SU-DHL-6 (cell line): ENCODE measurements at regions not wholly inside any gene's neighbourhood (a gene's known extent, or its start where the extent isn't known, plus 50 kb on each side); places are given as distances from the start of the nearest gene placed in this dataset.

Experiments
- H2AFZ ChIP-seq: fragments of 200-600 bp; sonication (generic); 2 replicates; pipeline ENCODE4 v1.6.1; 2014; ENCODE audit warnings: low read depth, mild to moderate bottlenecking, moderate library complexity, mixed read lengths, antibody characterized with exemption, low read length; ENCODE audit not compliant: severe bottlenecking
- H3F3A ChIP-seq: fragments of 200-600 bp; shearing (Covaris generic); 2 replicates; pipeline ENCODE4 v1.6.0; 2016; ENCODE audit warnings: antibody characterized with exemption, mild to moderate bottlenecking; ENCODE audit not compliant: insufficient read depth
- H3K27ac ChIP-seq: fragments of 200-600 bp; sonication (generic); 2 replicates; pipeline ENCODE4 v1.5.1; 2016; ENCODE audit warnings: low read depth, mild to moderate bottlenecking, low read length, moderate library complexity, mixed read lengths
- H3K27me3 ChIP-seq: fragments of 200-600 bp; sonication (generic), shearing (Covaris generic); 2 replicates; pipeline ENCODE4 v1.6.0; 2014; ENCODE audit warnings: mild to moderate bottlenecking, low read length
- H3K36me3 ChIP-seq: fragments of 200-600 bp; sonication (generic); 2 replicates; pipeline ENCODE4 v1.6.1; 2014; ENCODE audit warnings: mild to moderate bottlenecking, low read length, mixed read lengths
- H3K4me2 ChIP-seq: fragments of 300-600, 200-600 bp; shearing (Covaris generic), sonication (generic); 2 replicates; pipeline ENCODE4 v1.6.0; 2014; ENCODE audit warnings: low read length, low read depth, mild to moderate bottlenecking; ENCODE audit not compliant: poor library complexity, severe bottlenecking
- H3K4me3 ChIP-seq: fragments of 200-600 bp; sonication (generic); 2 replicates; pipeline ENCODE4 v1.5.1; 2014; ENCODE audit warnings: antibody characterized with exemption, low read length, mild to moderate bottlenecking, mixed read lengths; ENCODE audit not compliant: insufficient read depth, poor library complexity, severe bottlenecking
- H3K79me2 ChIP-seq: fragments of 200-600 bp; sonication (generic); 2 replicates; pipeline ENCODE4 v1.6.1; 2014; ENCODE audit warnings: mild to moderate bottlenecking, low read length, moderate library complexity; ENCODE audit not compliant: insufficient read depth
- H3K9ac ChIP-seq: fragments of 200-600 bp; sonication (generic); 2 replicates; pipeline ENCODE4 v1.7.0; 2014; ENCODE audit warnings: mild to moderate bottlenecking, low read length
- H3K9me2 ChIP-seq: fragments of 200-600 bp; sonication (generic); replicated peaks from 2 replicates; pipeline ENCODE4 v1.6.1; 2014; ENCODE audit warnings: low read length; ENCODE audit not compliant: insufficient read depth
- H3K9me3 ChIP-seq: fragments of 200-600 bp; sonication (generic); 2 replicates; pipeline ENCODE4 v1.6.1; 2014; ENCODE audit warnings: low read length, mixed read lengths; ENCODE audit not compliant: insufficient read depth
- H4K20me1 ChIP-seq: fragments of 200-600 bp; sonication (generic); 2 replicates; pipeline ENCODE4 v1.6.1; 2014; ENCODE audit warnings: low read depth, mild to moderate bottlenecking, antibody characterized with exemption, low read length, moderate library complexity, mixed read lengths
- EZH2phosphoT487 ChIP-seq: fragments of 200-600 bp; sonication (generic), shearing (Covaris generic); conservative IDR thresholded peaks from 2 replicates; pipeline ENCODE4 v1.6.1; 2018; ENCODE audit warnings: mild to moderate bottlenecking, antibody characterized with exemption, low read length, moderate library complexity, mixed read lengths
- TF ChIP-seq, protein P1 (sequence below): fragments of 200-600 bp; sonication (generic); IDR thresholded peaks from one replicate; pipeline ENCODE4 v1.5.1; 2017; ENCODE audit warnings: antibody characterized with exemption, mild to moderate bottlenecking, low read length, moderate library complexity; ENCODE audit not compliant: insufficient read depth, poor library complexity, severe bottlenecking

DNA sequence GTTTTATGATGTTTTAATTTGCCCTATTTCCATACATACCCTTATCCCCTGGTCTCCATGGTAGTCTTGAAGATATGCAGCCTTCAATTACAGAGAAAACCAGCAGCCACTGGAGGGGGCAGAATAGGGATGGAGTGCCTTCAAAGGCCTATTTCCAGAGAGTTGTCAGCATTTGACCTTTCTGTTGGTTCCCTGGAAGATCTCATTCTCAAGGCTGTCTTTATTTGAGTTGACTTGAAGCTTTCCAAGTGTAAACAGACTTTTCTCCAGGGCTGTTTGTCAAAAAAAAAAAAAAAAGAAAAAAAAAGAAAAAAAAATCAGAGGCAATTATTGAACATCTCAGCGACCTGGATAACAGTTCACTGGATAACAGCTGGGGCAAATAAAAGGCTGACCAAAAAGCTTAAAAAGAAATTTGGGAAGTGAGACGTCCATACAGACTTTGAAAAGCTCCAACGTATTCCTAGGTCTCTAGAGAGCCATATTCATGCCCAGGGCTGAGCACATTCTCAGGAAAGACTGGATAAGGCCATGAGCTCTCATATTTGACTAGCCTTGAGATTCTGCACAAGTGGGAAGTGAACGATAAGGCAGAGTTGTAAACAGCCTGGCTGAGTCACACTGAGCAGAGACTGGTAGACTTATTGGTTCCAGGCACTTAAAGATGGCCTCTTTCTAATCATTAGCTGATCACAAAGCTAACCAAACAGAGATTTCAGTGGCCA lies 126.6 kb downstream of the VAPA start:
- no peak overlapping the region for H3K9ac ChIP-seq
- H3K4me3 ChIP-seq, result no peak overlapping the region
- no peaks in the 10 kb centered on the region for H3K9me2 ChIP-seq
- H3K9me3 ChIP-seq, result peaks cover 4% of the 10 kb centered on the region; the same call in 1 of the 2 replicates
- H3K4me2 ChIP-seq, result no peak overlapping the region
- H3K79me2 ChIP-seq, result no peaks in the 10 kb centered on the region
- no peaks in the 10 kb centered on the region for H3K36me3 ChIP-seq
- H3K27ac ChIP-seq, result no peak overlapping the region
- no peak overlapping the region for H2AFZ ChIP-seq
- no peaks in the 10 kb centered on the region for H3K27me3 ChIP-seq
- TF ChIP-seq, protein P1, sequence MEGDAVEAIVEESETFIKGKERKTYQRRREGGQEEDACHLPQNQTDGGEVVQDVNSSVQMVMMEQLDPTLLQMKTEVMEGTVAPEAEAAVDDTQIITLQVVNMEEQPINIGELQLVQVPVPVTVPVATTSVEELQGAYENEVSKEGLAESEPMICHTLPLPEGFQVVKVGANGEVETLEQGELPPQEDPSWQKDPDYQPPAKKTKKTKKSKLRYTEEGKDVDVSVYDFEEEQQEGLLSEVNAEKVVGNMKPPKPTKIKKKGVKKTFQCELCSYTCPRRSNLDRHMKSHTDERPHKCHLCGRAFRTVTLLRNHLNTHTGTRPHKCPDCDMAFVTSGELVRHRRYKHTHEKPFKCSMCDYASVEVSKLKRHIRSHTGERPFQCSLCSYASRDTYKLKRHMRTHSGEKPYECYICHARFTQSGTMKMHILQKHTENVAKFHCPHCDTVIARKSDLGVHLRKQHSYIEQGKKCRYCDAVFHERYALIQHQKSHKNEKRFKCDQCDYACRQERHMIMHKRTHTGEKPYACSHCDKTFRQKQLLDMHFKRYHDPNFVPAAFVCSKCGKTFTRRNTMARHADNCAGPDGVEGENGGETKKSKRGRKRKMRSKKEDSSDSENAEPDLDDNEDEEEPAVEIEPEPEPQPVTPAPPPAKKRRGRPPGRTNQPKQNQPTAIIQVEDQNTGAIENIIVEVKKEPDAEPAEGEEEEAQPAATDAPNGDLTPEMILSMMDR, result no peak
- no peak for TF ChIP-seq EZH2phosphoT487
- no peaks in the 10 kb centered on the region for H3F3A ChIP-seq
- H4K20me1 ChIP-seq, result no peaks in the 10 kb centered on the region

DNA sequence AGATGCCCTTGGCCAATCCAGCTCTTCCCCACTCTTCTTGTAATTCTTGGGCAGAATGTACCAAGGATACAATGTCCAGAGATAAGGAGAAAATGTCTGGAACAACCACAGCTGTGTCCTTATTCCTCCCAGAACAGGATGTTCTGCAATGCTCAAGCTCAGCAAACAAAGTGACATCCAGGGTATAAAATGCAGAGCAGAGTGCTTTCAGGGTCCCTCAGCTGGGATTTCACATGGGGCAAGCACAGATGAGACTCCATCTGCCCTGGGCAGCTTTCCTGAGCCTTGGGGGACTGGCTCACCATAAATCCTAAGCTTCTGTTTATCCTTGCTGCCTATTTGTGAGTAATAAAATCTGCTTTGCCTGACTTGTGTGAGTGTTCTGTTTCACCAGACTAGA lies 127.4 kb downstream of the VAPA start:
- TF ChIP-seq, protein P1, result no peak
- TF ChIP-seq EZH2phosphoT487, result no peak
- Histone ChIP-seq H3K27me3 (no peaks in the 10 kb centered on the region), H2AFZ (no peak overlapping the region), H4K20me1 (no peaks in the 10 kb centered on the region), H3F3A (no peaks in the 10 kb centered on the region), H3K4me3 (no peak overlapping the region), H3K4me2 (no peak overlapping the region), H3K9me3 (peaks cover 4% of the 10 kb centered on the region; the same call in 1 of the 2 replicates), H3K9me2 (no peaks in the 10 kb centered on the region), H3K36me3 (no peaks in the 10 kb centered on the region), H3K9ac (no peak overlapping the region), H3K79me2 (no peaks in the 10 kb centered on the region), H3K27ac (no peak overlapping the region)

DNA sequence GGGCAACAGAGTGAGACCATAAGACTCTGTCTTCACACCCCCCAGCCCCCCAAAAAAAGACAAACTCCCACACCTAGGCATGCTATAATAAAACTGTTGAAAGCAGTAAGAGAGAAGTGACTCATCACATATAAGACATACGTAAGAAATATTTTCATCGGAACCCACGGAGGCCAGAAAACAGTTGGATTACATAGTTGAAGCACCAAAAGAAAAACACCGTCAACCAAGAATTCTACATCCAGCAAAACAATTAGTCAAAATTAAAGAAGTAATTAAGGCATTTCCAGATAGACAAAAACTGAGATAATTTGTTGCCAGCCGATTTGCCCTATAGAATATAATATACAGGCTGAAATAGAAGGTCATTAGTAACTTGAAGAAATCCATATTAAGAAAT lies 128.7 kb downstream of the VAPA start:
- Histone ChIP-seq H4K20me1 (no peaks in the 10 kb centered on the region), H3K9me2 (no peaks in the 10 kb centered on the region), H2AFZ (no peak overlapping the region), H3K36me3 (no peaks in the 10 kb centered on the region), H3K27me3 (no peaks in the 10 kb centered on the region), H3K9me3 (peaks cover 4% of the 10 kb centered on the region; the same call in 1 of the 2 replicates), H3K4me3 (no peak overlapping the region), H3F3A (no peaks in the 10 kb centered on the region), H3K9ac (no peak overlapping the region), H3K79me2 (no peaks in the 10 kb centered on the region), H3K4me2 (no peak overlapping the region), H3K27ac (no peak overlapping the region)
- TF ChIP-seq EZH2phosphoT487, result no peak
- TF ChIP-seq, protein P1, result no peak
